ENCODE measurements at regions not wholly inside any gene's neighbourhood (a gene's known extent, or its start where the extent isn't known, plus 50 kb on each side); places are given as distances from the start of the nearest gene placed in this dataset.
A peak's percentile ranks its signal among the peaks of the same experiment; 100 is the strongest.

DNA sequence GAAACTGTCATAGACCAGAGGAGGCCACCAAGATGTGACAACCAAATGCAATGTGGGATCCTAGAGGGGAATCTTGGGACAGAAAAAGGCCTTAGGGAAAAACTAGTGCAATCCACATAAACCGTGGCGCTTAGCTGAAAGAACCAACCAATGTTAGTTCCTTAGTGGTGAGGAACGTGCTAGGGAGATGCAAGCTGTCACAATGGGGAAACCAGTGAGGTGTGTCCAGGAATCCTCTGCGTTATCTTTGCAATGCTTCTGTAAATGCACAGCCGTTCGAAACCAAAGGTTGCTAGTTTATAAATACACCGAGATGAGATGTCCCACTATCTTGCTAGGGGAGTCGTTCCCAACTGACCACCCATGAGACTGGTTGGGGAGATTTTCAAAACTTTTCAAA lies 157.0 kb upstream of the ID2 start:
- no peak for DNase-seq (ENCODE audit: insufficient read length, low spot score)
- no peak for FAIRE-seq

DNA sequence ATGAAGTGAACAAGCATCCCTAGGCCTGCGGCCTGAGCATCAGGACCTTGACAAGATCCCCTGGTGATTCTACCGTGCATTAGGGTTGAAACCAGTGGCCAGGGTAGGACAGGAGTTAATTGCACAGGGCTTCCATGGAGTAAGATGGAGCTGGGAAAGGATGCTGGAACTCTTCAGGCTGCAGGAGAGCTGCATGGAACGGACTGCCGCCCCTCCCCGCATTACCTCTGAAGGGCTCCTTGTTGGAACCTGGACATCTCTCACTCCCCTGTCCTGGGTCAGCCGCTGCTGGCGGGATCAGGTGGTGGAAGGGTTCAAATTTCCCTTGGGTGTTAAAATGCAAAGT lies 156.6 kb upstream of the ID2 start:
- FAIRE-seq (no peak), DNase-seq (ENCODE audit: insufficient read length, low spot score) (no peak)

DNA sequence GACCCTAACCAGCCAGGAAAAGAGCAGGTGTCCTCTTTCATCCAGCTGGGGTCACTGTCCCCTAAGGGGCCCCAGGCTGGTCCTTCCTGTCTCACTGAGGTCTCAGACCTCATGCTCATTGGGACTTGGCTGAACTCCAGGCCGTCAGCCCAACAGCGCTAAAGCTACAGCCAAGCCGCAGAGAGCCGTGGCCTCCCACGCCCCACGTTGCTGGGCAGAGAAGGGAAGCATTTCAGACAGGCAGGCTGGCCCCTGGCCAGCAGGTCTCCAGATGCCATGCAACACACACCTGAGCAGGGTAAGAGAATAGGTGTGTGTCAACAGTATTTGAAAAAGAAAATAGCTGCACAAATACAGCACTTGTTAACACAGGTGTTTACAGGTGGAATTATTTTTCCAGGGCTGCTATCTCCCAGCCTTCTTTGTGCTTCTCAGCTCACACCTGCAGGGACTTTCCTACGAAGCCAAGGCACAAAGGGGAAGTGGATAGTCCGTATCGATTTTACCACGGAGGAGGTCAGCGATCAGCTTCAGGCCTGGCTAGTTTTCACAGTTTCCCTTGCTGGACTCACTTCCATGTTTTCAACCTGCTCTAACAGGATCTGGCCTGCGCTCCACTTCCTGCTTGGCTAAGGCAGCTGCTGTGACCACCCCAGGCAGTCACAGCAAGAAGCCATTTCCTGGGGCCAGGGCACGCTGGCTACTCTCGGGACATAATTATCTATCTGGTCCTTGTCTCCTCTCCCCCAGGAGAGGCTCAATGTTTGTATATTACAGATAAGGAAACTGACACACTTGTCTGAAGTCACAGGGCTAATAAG lies 156.1 kb upstream of the ID2 start:
- FAIRE-seq: peak; percentile 99
- peak; percentile 50 for DNase-seq (ENCODE audit: insufficient read length, low spot score)

DNA sequence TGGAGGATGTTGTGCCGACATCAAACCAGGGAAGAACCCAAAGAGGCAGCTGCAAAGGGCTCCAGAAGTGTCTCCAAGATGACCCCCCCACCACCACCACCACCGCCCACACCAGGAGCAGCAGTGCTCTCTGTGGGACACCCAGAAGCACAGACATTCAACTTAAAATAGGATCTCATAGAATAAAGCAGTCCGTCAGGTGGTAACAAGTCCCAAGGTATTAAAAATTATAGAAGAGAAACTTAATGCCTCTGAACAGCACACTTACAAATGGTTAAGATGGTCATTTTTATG lies 155.5 kb upstream of the ID2 start:
- DNase-seq (ENCODE audit: insufficient read length, low spot score): no peak
- no peak for FAIRE-seq

DNA sequence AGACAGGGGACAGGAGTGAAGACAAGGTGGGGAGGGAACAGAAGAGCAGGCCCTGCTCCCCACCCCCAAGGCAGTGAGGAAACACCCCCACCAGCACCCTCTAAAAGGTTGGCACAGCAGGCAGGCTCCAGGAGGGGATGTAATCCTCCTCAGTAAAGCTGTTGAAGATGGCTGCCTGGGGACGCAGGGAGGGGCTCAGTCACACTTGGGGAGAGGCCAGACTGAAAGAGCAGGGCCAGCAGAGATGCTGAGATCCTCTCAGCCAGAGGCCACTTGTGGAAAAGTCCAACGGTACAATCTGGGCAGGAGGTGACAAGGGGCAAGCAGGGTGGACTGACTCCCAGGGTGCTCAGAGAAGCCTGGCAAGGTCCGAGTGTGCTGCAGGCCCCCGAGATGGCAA lies 154.8 kb upstream of the ID2 start:
- FAIRE-seq: no peak
- DNase-seq (ENCODE audit: insufficient read length, low spot score): no peak

DNA sequence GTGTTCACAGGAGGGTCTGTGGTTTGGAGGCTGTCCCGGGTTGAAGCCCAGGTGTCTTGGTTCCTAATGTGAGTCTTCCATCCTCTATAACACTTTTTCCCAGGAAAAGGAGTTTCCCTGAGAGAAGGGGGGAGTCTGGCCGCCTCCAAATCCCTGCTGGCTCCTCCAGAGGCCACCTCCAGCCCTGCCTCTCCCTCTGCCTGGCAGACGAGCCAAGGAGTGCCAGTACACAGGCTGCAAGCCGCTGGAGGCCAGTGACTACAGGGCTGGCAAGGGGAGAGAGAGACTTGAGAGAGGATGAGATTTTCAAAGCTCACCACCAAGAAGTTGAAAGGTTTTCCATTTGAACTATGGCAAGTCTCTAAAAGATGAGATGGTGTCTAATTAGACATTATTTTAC lies 154.2 kb upstream of the ID2 start:
- DNase-seq (ENCODE audit: insufficient read length, low spot score): no peak
- no peak for FAIRE-seq

DNA sequence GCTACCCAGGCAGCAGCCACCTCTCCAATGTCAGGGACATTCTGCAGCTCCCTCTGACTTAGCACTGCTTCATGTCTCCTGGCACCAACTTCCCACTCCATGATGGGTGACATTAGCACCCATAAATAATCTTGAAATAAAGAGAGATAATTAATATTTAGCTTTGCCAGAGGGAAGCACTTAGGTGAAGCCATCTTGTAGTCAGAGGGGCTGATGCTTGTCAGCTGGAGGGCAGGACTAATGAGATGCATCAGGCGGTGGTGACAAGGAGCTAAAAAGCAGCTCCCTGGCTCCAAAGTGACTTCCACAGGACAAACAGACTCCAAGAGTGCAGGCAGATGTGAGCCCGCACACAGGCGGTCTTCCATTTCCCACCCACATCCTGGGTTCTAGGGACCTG lies 153.0 kb upstream of the ID2 start:
- FAIRE-seq: no peak
- DNase-seq (ENCODE audit: insufficient read length, low spot score): no peak

DNA sequence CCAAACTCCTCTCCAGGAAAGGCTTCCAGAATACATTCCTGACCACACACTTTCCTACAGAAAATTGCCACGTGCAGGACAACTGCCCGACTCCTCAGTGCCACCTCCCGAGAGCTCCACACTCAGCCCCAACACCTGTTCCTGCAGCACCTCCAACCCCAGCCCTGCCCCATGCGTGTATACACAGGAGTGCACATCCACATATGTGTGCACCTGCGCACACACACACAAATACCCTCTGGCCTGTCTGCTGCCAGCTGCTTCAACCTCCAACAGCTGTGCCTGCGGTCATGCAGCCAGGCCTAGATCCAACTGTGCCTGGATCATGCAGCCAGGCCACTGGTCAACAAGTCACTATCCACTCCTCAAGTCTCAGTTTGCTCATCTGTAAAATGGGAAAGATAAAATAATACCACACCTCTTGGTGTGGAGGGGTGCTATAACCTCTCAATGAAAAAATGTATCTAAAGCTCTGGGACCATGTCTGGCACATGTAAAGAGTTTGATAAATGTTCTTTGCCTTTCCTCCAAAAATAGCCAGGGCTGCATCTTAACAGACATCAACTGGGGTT lies 152.1 kb upstream of the ID2 start:
- no peak for DNase-seq (ENCODE audit: insufficient read length, low spot score)
- FAIRE-seq: no peak

DNA sequence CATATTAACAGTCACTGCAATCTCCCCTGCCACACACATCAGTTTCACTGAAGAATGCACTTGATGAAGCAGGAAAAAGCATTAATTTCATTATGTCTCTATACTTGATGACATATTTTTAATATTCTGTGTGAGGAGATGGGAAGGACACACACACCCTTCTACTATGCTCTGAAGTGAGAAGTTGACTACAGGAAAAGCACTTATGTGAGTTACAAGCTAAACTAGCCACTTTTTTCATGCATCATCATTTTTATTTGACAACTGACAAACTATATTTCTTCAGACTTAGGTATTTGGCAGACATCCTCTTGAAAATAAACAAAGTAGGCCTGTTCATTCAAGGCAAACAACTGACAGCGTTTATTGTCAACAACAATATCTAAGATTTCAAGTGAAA lies 150.4 kb upstream of the ID2 start:
- FAIRE-seq (no peak), DNase-seq (ENCODE audit: insufficient read length, low spot score) (no peak)

DNA sequence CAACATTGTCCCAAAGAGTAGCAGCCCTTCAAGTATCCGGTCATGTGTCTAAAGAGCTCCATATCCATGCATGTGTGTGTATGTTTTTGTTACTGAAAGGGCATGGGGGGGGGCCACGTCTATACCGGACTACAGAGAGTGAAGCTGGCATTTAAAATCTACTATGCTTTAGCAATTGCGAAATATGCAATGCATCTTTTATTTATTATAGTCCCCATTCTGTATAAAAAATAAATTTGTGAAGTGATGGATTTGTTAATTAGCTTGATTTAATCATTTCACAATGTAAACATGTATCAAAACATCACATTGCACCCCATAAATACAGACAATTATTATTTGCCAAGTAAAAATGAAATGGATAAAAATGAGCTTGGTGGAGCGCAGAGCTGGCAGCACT lies 149.4 kb upstream of the ID2 start:
- FAIRE-seq (no peak), DNase-seq (ENCODE audit: insufficient read length, low spot score) (no peak)

DNA sequence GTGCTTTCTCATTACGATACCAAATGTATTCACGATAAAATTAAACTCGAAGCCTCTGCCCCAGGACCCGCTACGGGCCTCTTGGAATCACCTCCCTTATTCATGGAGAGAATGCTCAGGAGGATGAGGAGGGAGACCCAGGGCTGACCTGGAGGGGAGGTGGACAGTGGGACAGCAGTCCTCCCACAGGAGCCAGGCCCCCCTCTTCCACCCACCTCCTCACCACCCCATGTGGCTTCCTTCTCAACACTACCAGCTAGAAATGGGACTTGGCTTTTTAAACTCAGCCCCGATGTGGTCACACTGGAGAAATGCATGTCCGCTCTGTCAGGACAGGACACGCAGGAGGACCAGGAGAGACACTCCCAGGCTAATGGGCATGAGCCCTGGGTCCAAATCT lies 147.9 kb upstream of the ID2 start:
- DNase-seq (ENCODE audit: insufficient read length, low spot score) (no peak), FAIRE-seq (no peak)

DNA sequence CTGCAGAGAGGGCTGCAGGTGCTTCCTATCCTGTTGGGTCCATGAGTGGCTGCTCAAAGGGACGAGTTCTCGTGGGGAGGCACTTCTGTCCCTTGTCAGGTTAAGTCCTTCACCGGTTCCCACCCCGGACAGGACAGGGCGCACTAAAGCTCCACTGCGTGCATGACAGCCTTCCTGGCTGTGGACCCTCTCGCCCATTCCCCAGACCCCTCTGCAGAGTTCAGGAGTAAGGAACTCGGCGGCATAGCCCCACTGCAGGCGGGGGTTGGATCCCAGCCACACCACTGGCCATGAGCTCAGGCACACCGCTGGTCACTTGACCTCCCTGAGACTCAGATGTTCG lies 147.5 kb upstream of the ID2 start:
- no peak for FAIRE-seq

DNA sequence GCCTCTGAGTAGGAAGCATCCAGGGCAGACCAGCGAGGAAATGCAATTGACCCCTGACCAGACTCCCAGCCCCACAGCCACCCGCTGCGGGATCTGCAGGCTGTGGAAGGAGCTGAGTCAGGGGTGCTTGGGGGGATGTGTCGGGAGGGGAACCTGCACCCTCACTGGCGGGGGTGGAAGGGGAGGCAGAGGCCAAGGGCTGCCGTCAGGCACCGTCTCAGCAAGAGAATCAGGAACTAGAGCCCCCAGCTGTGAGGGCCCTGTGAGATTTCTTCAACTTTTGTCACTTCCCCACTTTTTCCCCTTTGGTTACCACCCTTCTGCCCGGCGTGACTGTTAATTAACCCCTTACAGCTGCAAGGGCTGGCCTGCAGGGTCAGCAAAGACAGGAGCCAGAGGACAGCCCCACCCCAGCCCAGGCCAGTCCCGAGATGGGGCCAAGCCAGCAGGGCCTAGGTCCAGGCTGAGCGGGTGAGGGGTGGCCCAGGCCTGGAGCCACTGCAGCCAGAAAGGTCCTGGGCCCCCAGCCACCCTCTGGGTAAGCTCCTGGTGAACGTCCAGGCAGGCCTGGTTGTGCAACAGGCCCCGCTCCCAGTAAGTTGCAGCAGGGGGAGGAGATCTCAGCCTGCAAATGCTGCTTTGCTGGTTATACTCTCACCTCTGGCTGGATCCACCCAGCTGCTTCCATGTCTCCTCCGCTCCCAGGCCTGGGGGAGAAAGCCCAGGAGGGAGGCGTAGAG lies 147.0 kb upstream of the ID2 start:
- no peak for DNase-seq (ENCODE audit: insufficient read length, low spot score)
- no peak for FAIRE-seq

More for the DNA sequence above, 147.5 kb upstream of the ID2 start:
- DNase-seq (ENCODE audit: insufficient read length, low spot score): no peak

DNA sequence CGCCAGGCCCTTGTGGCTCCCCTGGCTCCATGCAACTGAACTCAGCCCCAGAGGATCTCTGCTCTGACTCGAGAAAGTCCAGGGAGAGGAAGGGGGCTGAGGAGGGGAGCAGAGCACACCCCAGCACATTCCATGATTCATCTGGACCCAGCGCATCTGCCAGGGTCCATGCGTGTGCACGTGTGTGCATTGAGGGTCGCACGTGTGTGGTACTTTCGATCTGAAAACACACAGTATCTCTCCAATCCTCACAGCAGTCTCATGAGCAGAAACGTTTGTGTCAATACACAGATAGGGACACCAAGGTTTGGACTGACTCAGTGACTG lies 146.4 kb upstream of the ID2 start:
- DNase-seq (ENCODE audit: insufficient read length, low spot score): no peak
- FAIRE-seq: no peak

DNA sequence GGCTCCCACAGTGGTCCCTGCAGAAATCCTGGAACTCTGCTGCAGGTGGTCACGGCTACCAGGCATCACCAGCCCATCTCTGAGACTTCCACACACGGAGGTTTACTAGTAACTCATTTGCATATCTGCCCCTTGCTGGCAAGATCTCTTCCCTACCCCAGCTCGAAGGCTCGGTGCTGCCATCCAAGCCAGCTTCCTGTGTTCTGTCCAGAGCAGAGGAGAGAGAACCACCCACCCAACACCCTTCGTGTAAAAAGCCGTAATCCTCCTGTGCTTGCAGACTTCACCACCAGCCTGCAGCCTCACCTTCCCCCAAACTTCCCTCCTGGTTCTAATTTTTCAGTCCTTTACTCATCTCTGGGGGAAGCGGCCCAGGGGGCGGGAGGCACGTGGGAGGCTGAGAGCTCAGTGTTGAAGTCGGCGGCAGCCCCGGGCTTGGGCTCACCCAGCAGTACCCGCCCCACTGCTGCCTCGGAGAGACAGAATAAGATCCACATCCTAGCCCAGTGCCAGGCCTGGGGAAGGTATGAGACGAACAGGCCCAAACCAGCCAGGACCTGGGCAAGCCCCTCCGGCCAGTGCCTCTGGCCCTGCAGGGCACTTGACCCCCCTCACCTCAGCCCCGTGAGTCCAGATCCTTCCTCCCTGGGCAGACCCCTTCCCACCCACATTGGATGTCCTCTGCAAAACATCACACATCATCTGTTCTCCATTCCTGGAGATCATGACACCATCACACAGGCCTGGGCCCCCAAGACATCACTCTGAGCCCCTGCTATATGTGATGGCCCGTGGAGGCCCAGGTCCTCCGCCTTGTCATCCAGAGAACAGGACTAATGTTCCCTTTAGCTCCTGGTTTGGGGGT lies 145.8 kb upstream of the ID2 start:
- no peak for DNase-seq (ENCODE audit: insufficient read length, low spot score)
- peak; percentile 92 for FAIRE-seq

DNA sequence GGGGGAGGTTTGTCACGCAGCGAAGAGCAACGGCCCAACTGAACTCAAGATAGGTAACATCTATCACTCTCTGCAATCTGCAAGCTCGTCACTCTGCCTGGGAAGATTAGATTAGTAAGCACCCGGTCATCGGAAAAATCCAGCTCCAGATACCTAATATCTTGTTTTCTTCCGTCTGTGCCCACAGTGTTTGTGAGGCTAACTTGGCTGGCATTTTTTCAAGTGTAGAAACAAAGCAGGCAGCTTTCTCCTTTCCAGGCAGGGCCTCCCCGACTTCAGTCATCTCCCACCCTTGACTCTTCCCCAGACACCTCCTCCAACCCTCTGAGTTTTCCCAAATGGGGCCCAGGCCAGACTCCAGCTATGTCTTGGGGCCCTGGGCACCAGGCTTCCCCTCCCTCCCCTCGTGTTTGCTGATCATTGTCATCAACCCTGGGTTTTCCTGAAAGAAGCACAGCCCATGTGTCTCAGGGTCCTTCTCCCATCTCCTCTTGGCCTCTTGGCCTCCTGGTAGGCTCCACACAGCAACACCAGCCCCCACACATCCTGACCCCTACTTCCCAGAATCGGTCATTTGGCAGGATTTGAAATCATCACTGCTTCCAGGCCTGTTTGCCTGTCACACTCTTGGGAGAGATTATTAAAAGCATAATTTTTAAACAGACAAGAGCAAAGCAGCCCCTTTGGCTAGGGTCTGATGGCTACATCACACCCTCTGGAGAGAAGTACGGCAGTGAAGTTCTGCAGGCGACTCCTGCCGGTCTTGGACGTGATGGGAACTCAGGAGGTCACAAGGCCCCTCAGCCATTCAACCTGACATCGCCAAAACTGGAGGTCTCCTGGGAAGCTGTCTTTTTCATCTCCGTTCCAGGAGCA lies 144.9 kb upstream of the ID2 start:
- no peak for DNase-seq (ENCODE audit: insufficient read length, low spot score)
- FAIRE-seq: no peak

DNA sequence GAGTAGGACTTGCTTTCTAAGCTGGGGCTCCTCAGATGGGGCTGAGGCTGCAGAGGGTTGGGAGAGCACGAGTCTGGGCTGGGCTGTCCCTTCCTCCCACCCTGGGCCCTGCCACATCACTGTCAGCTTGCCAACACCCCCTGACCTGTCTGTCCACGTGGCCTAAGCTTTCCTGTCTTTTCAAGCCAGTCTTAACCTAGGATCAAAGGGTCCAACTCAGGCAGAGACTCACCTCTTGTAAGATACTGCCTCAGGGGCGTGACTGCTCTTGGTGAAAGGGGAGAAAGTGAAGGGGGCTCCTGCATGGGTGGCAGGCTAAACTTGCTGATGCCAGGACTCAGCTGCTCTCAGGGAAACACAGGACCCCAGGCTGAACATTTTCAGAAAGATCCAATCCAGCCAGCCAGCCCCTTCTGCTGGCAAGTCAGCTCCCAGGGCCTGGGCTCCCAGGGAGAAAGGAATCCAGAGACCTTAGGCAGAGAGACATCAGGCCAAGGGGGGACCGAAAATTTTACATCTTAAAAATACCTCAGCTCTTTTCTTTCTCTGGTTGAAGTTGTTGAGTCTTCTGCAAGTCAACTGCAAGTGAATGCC lies 144.2 kb upstream of the ID2 start:
- DNase-seq (ENCODE audit: insufficient read length, low spot score) (no peak), FAIRE-seq (no peak)

DNA sequence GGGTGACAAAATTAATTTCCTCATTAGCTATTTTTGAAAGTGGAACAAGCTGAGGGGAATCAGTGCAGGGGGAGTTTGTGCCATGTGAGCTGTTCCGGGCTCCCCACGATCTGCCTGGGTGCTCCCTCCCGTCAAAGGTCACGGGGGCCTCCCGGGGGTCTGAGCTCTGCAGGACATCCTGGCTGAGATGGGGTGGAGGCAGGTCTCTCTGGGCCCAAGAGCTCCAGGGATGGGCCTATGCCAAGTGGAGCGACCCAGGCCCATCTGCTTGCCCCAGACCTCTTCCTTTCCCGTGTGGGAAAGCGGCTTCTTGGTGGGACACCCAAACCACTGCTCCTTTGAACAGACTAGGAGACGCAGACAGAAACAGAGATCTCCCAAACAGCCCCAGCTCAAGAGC lies 143.3 kb upstream of the ID2 start:
- FAIRE-seq: no peak
- DNase-seq (ENCODE audit: insufficient read length, low spot score): no peak

DNA sequence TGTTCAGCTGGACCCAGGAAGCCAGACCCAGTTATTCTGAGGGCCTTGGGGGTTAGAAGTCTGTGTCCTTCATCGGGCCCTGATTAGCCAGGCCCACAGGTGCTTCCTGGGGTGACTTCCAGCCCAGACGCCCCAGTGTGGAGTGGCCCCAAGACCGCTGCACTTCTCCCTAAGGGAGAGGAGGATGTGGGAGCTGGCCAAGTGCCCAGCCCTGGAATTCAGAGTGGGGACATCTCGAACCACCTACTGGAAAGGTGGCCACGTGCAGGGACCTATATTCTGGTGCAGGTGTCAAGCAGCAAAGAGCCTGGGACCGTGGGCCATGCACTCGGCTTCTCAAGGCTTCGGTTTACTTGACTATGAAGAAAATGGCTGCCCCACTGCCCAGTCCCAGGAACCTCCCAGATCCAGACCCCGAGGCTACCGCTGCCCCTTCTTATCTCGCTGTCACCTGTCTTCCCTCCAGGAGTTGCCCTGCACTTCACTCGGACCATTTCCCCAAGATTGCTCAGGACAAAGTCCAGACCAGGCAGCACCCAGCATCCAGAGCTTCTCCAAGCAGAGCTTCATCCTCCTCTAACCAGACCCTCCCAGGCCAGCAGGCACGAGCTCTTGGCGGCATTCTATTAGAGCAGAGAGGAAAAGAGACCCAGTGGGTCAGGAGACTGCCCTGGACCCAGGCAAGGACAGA lies 142.8 kb upstream of the ID2 start:
- no peak for DNase-seq (ENCODE audit: insufficient read length, low spot score)
- FAIRE-seq: no peak

Data from GM19239 (cell line).